Spleen (tissue), 11 donors: ENCODE measurements at regions not wholly inside any gene's neighbourhood (a gene's known extent, or its start where the extent isn't known, plus 50 kb on each side); places are given as distances from the start of the nearest gene placed in this dataset.

Experiments
- DNase-seq: peaks from one replicate; pipeline ENCODE4 v3.0.0-alpha.2; 2020
- H3K27ac ChIP-seq, 8 donors: fragments of 200-600 bp; sonication (generic) in 7 of 8; 1 replicate in 4 of 8; 2 replicates in 4 of 8; pipeline versions ENCODE4 v1.5.0 to v1.8.0; 2016 to 2021; ENCODE audit warnings: inconsistent platforms in 4 of 8, mild to moderate bottlenecking in 4 of 8, moderate library complexity in 1 of 8
- H3K27me3 ChIP-seq, 7 donors: fragments of 200-600 bp; sonication (generic) in 6 of 7; replicated peaks in 1 of 7; 1 replicate in 4 of 7; 2 replicates in 3 of 7; pipeline versions ENCODE4 v1.5.0 to v1.8.0; 2016 to 2021; ENCODE audit warnings: inconsistent platforms in 3 of 7, mild to moderate bottlenecking in 1 of 7
- H3K36me3 ChIP-seq, 6 donors: fragments of 200-600 bp; sonication (generic) in 5 of 6; 1 replicate in 4 of 6; 2 replicates in 2 of 6; pipeline versions ENCODE4 v1.5.0 to v1.8.0; 2016 to 2021; ENCODE audit warnings: inconsistent platforms in 2 of 6
- H3K4me1 ChIP-seq, 6 donors: fragments of 200-600 bp; sonication (generic) in 5 of 6; 1 replicate in 3 of 6; 2 replicates in 3 of 6; pipeline versions ENCODE4 v1.5.0 to v1.8.0; 2016 to 2021; ENCODE audit warnings: inconsistent platforms in 3 of 6
- H3K4me3 ChIP-seq, 8 donors: fragments of 200-600 bp; sonication (generic) in 7 of 8; 1 replicate in 4 of 8; 2 replicates in 4 of 8; pipeline versions ENCODE4 v1.5.0 to v1.8.0; 2016 to 2021; ENCODE audit warnings: inconsistent platforms in 4 of 8, mild to moderate bottlenecking in 4 of 8, moderate library complexity in 2 of 8
- H3K9me3 ChIP-seq, 8 donors: fragments of 200-600 bp; sonication (generic) in 7 of 8; 1 replicate in 4 of 8; 2 replicates in 4 of 8; pipeline versions ENCODE4 v1.5.0 to v1.8.0; 2016 to 2021; ENCODE audit warnings: inconsistent platforms in 4 of 8
- CTCF ChIP-seq, 11 experiments: fragments of 200-600 bp in 7 of 11; fragments of 450-650 bp in 4 of 11; sonication (generic) in 4 of 11; IDR thresholded peaks in 8 of 11; conservative IDR thresholded peaks in 3 of 11; 1 replicate in 7 of 11; 2 replicates in 4 of 11; pipeline versions ENCODE4 v1.4.0 to v1.8.0; 2016 to 2021; ENCODE audit warnings: antibody characterized with exemption in 11 of 11, inconsistent platforms in 4 of 11, mild to moderate bottlenecking in 1 of 11
- POLR2A ChIP-seq, 3 donors: fragments of 450-650 bp; IDR thresholded peaks; one replicate each; pipeline ENCODE4 v1.5.1; 2017; ENCODE audit warnings: antibody characterized with exemption in 3 of 3, mild to moderate bottlenecking in 1 of 3
- POLR2AphosphoS5 ChIP-seq, 3 donors: sonication (generic); formaldehyde crosslinking; IDR thresholded peaks; one replicate each; pipeline ENCODE4 v1.5.1; 2017; ENCODE audit warnings: antibody characterized with exemption in 3 of 3
- WGBS, 5 donors: extraction: QIAGEN DNeasy Blood & Tissue Kit in 3 of 5; methylation state at CpG; one replicate each; pipeline versions ENCODE4 v1.1.5 to v1.1.7; 2013 to 2018; 5-methylcytosine and 5-hydroxymethylcytosine counted together
- intact Hi-C: fragments of 100-400 bp; cut with DNase I; formaldehyde crosslinking; loops from one replicate; pipeline ENCODE4 v1.15.0; 2023; ENCODE audit warnings: low total_unique reads
- donor health status: healthy with polysubstance abuse.
- donor health status: DM: no; HTN: no; CAD: no; lungs with moderate emphysema.
- donor health status: DM: no; HTN: no; CAD: no.
- donor health status: Bipolar disorder and iron deficiency.
- donor health status: healthy.
- donor health status: DM: no; HTN: no; CAD: no.
- donor health status: DM: yes; HTN: yes; CAD: no.

- intact Hi-C loops = no loop called here
- H3K4me3 ChIP-seq = no peak overlapping the region
- no peaks in the 10 kb centered on the region for H3K4me1 ChIP-seq
- DNase-seq = no peak
- 85 to 95% (median 91%) methylated on average over 3 of the region's 3 CpGs for WGBS, 5 donors
- no peak for TF ChIP-seq POLR2AphosphoS5 (IDR thresholded peaks at IDR 0.05)
- no peak for TF ChIP-seq POLR2A (IDR thresholded peaks at IDR 0.05)
- TF ChIP-seq CTCF (IDR thresholded peaks at IDR 0.05 in 8 of 11, conservative IDR thresholded peaks at IDR 0.05 in 3 of 11) = no peak
- no peaks in the 10 kb centered on the region for H3K36me3 ChIP-seq
- H3K27me3 ChIP-seq = no peaks in the 10 kb centered on the region
- H3K9me3 ChIP-seq = no peaks in the 10 kb centered on the region
- no peak overlapping the region for H3K27ac ChIP-seq
Measured at GRCh38 chr18:44589693-44590355, 90.9 kb upstream of the SETBP1 start.

GRCh38 chr18:44590956-44591670, 89.6 kb upstream of the SETBP1 start:
- Histone ChIP-seq H3K36me3 (no peaks in the 10 kb centered on the region), H3K27me3 (no peaks in the 10 kb centered on the region), H3K27ac (no peak overlapping the region), H3K4me3 (no peak overlapping the region), H3K4me1 (no peaks in the 10 kb centered on the region), H3K9me3 (no peaks in the 10 kb centered on the region)
- 83 to 97% (median 90%) methylated on average over 1 of the region's 1 CpG for WGBS, 5 donors
- intact Hi-C loops = no loop called here
- no peak for DNase-seq
- TF ChIP-seq POLR2A (IDR thresholded peaks at IDR 0.05) (no peak), CTCF (IDR thresholded peaks at IDR 0.05 in 8 of 11, conservative IDR thresholded peaks at IDR 0.05 in 3 of 11) (no peak), POLR2AphosphoS5 (IDR thresholded peaks at IDR 0.05) (no peak)

GRCh38 chr18:44592639-44593038, 88.0 kb upstream of the SETBP1 start:
- intact Hi-C loops = no loop called here
- H3K9me3 ChIP-seq = no peaks in the 10 kb centered on the region
- no peak for TF ChIP-seq POLR2A (IDR thresholded peaks at IDR 0.05)
- no peak for TF ChIP-seq POLR2AphosphoS5 (IDR thresholded peaks at IDR 0.05)
- no peak for TF ChIP-seq CTCF (IDR thresholded peaks at IDR 0.05 in 8 of 11, conservative IDR thresholded peaks at IDR 0.05 in 3 of 11)
- 67 to 90% (median 77%) methylated on average over 2 of the region's 2 CpGs for WGBS, 5 donors
- no peak overlapping the region for H3K27ac ChIP-seq
- peaks cover 0 to 9% (median 0%) of the 10 kb centered on the region in 6 donors for H3K4me1 ChIP-seq
- no peak overlapping the region for H3K4me3 ChIP-seq
- no peak for DNase-seq
- no peaks in the 10 kb centered on the region for H3K27me3 ChIP-seq
- no peaks in the 10 kb centered on the region for H3K36me3 ChIP-seq

GRCh38 chr18:44594799-44595467, 85.8 kb upstream of the SETBP1 start:
- H3K4me1 ChIP-seq = peaks cover 0 to 9% (median 0%) of the 10 kb centered on the region in 6 donors
- H3K27ac ChIP-seq = no peak overlapping the region
- no peaks in the 10 kb centered on the region for H3K36me3 ChIP-seq
- H3K9me3 ChIP-seq = no peaks in the 10 kb centered on the region
- DNase-seq = no peak
- intact Hi-C loops = no loop called here
- H3K27me3 ChIP-seq = no peaks in the 10 kb centered on the region
- H3K4me3 ChIP-seq = no peak overlapping the region
- 83 to 96% (median 91%) methylated on average over 3 of the region's 3 CpGs for WGBS, 5 donors
- TF ChIP-seq POLR2A (IDR thresholded peaks at IDR 0.05) (no peak), CTCF (IDR thresholded peaks at IDR 0.05 in 8 of 11, conservative IDR thresholded peaks at IDR 0.05 in 3 of 11) (no peak), POLR2AphosphoS5 (IDR thresholded peaks at IDR 0.05) (no peak)
